Calu3 (cell line): ENCODE measurements at regions not wholly inside any gene's neighbourhood (a gene's known extent, or its start where the extent isn't known, plus 50 kb on each side); places are given as distances from the start of the nearest gene placed in this dataset.

ENCODE experiments used
- BruUV-seq: library from RNA; stranded (reverse); fragments of 400-500 nt; replicated peaks from 2 replicates; lab custom pipeline; 2021; lab: Mats Ljungman, UMichigan
- CTCF ChIA-PET: fragments of 300-600 bp; sonication (Branson Sonifier 250); formaldehyde crosslinking; loops from one replicate; lab custom pipeline; 2022; ENCODE audit warnings: antibody characterized with exemption; lab: Charles Lee
- DNase-seq: peaks from one replicate; pipeline ENCODE4 v3.0.0; 2022
- H3K27ac Mint-ChIP-seq: one replicate; pipeline ENCODE4 v1.8.0; 2022; ENCODE audit warnings: mixed read lengths; ENCODE audit not compliant: unreplicated experiment
- H3K27me3 Mint-ChIP-seq: one replicate; pipeline ENCODE4 v1.8.0; 2022; ENCODE audit warnings: mixed read lengths; ENCODE audit not compliant: unreplicated experiment
- H3K36me3 Mint-ChIP-seq: one replicate; pipeline ENCODE4 v1.8.0; 2022; ENCODE audit warnings: mild to moderate bottlenecking, moderate library complexity, mixed read lengths; ENCODE audit not compliant: insufficient read depth, unreplicated experiment
- H3K4me1 Mint-ChIP-seq: one replicate; pipeline ENCODE4 v1.8.0; 2022; ENCODE audit warnings: mild to moderate bottlenecking, low read depth, mixed read lengths; ENCODE audit not compliant: unreplicated experiment
- H3K4me3 Mint-ChIP-seq: one replicate; pipeline ENCODE4 v1.8.0; 2022; ENCODE audit warnings: mild to moderate bottlenecking, low read depth, moderate library complexity, mixed read lengths; ENCODE audit not compliant: unreplicated experiment
- H3K9me3 Mint-ChIP-seq: one replicate; pipeline ENCODE4 v1.8.0; 2022; ENCODE audit warnings: low read depth, mixed read lengths; ENCODE audit not compliant: unreplicated experiment
- intact Hi-C: fragments of 100-400 bp; cut with micrococcal nuclease; formaldehyde crosslinking; loops from one replicate; pipeline ENCODE4 v1.10.0; 2022; ENCODE audit not compliant: unreplicated experiment
- TF ChIP-seq, protein P1 (sequence below): fragments of 200-600 bp; IDR thresholded peaks from one replicate; pipeline ENCODE4 v1.8.0; 2022; ENCODE audit warnings: antibody characterized with exemption; ENCODE audit not compliant: unreplicated experiment

DNA sequence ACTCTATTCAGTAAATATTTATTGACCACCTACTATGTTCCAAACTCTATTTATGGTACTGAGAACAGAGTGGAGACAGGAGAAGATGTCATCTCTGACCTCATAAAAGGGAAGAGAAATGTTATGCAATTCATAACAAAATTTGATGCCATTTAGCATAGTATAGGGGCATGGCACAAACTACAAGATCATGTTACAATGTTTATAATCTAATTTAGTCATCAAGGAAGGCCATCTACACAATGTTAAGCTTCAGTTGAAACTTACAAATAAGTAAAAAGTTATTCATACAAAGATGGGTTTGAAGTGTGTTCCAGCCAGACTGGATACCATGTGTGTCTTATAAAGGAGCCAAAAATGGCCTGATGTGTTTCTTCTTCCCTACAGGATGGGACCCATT lies 146.8 kb upstream of the CHRM3 start:
- Mint-ChIP-seq H3K4me3 (no peak overlapping the region), H3K27ac (no peak overlapping the region), H3K36me3 (no peaks in the 10 kb centered on the region), H3K27me3 (no peaks in the 10 kb centered on the region), H3K4me1 (no peaks in the 10 kb centered on the region), H3K9me3 (no peaks in the 10 kb centered on the region)
- no TSS peak for BruUV-seq
- intact Hi-C loops, result loop anchor here (10.0 kb wide), 1 partner anchor 655 kb away; no protein-coding TSS in a partner anchor
- TF ChIP-seq, protein P1, sequence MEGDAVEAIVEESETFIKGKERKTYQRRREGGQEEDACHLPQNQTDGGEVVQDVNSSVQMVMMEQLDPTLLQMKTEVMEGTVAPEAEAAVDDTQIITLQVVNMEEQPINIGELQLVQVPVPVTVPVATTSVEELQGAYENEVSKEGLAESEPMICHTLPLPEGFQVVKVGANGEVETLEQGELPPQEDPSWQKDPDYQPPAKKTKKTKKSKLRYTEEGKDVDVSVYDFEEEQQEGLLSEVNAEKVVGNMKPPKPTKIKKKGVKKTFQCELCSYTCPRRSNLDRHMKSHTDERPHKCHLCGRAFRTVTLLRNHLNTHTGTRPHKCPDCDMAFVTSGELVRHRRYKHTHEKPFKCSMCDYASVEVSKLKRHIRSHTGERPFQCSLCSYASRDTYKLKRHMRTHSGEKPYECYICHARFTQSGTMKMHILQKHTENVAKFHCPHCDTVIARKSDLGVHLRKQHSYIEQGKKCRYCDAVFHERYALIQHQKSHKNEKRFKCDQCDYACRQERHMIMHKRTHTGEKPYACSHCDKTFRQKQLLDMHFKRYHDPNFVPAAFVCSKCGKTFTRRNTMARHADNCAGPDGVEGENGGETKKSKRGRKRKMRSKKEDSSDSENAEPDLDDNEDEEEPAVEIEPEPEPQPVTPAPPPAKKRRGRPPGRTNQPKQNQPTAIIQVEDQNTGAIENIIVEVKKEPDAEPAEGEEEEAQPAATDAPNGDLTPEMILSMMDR, result no peak
- DNase-seq, result no peak
- CTCF ChIA-PET, result interaction anchor here (0.6 kb wide), 2 partner anchors 9 to 243 kb away, joined by 3 read pairs; no protein-coding TSS in a partner anchor

DNA sequence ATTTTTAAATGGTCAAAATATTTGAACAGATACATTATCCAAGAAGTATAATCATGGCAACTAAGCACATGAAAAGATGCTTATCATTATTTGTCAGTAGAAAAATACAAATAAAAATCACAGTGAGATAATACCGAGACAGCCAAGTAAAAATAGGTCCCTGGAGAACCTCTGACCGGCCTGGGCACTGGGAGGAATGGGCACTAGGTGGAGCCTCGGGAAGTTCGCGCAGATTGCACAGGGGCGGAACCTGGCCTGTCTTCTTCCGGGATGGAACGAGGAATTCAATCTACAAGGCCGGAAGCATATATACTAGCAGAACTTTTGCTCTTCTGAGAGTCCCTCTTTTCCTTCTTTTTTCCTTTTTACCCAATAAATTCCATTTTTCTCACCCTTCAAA lies 148.5 kb upstream of the CHRM3 start:
- H3K4me1 Mint-ChIP-seq, result no peaks in the 10 kb centered on the region
- H3K27ac Mint-ChIP-seq, result no peak overlapping the region
- H3K4me3 Mint-ChIP-seq, result no peak overlapping the region
- TF ChIP-seq, protein P1, result no peak
- no peaks in the 10 kb centered on the region for H3K27me3 Mint-ChIP-seq
- intact Hi-C loops, result loop anchor here (10.0 kb wide), 1 partner anchor 657 kb away; no protein-coding TSS in a partner anchor
- no peak for DNase-seq
- H3K36me3 Mint-ChIP-seq, result no peaks in the 10 kb centered on the region
- H3K9me3 Mint-ChIP-seq, result no peaks in the 10 kb centered on the region
- CTCF ChIA-PET, result no interaction called here
- no TSS peak for BruUV-seq

DNA sequence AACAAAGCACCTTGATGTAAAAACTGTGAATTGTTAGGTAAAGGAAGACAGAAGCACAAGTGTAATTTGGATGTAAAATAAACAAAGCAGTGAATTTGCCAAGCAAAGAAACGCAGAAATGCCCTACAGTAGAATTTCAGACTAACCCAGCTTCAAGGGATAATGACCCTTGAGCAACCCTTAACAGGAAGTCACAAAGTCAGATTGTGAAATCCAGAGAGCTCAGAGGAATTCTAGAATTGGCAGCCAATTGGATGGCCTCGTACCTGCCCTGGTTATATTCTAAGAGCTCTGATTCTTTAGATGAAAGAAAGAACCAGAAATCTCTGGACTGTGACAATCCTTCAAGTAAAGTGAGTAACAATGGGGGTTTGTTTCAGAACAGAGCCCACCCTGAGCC lies 152.7 kb upstream of the CHRM3 start:
- DNase-seq, result no peak
- BruUV-seq, result no TSS peak
- H3K36me3 Mint-ChIP-seq, result no peaks in the 10 kb centered on the region

DNA sequence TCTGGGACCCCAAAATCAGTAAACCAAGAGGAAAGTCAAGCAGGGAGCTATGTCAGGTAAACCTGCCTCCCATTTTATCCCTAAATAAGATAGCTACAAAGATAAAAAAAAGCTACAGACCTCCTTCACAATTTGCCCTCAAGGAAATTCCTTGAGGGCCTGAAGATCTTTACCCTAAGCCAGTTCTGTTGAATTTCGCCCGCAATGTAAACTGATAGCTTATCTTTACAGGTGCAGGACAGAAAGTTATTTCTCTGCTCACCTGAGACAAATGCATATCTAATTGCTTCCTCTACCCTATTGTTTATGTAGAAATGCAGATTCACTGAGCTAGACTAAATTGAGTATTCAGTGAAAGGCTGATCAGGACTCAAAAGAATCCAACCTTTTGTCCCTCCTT lies 153.4 kb upstream of the CHRM3 start:
- CTCF ChIA-PET, result interaction anchor here (0.6 to 1.5 kb wide), 2 partner anchors 20 to 768 kb away, joined by 4 to 9 read pairs; no protein-coding TSS in a partner anchor
- H3K27me3 Mint-ChIP-seq, result no peaks in the 10 kb centered on the region
- H3K4me3 Mint-ChIP-seq, result no peak overlapping the region
- intact Hi-C loops, result loop anchor here (10.0 kb wide), 1 partner anchor 662 kb away; no protein-coding TSS in a partner anchor
- no peak for DNase-seq
- TF ChIP-seq, protein P1, result no peak
- no peak overlapping the region for H3K27ac Mint-ChIP-seq
- BruUV-seq, result no TSS peak
- H3K9me3 Mint-ChIP-seq, result peaks cover 5% of the 10 kb centered on the region
- H3K4me1 Mint-ChIP-seq, result peaks cover 18% of the 10 kb centered on the region
- H3K36me3 Mint-ChIP-seq, result no peaks in the 10 kb centered on the region

More for the DNA sequence above, 152.7 kb upstream of the CHRM3 start:
- no peaks in the 10 kb centered on the region for H3K27me3 Mint-ChIP-seq
- CTCF ChIA-PET, result interaction anchor here (1.5 kb wide), 1 partner anchor 20 kb away, joined by 4 read pairs; no protein-coding TSS in a partner anchor
- intact Hi-C loops, result loop anchor here (10.0 kb wide), 1 partner anchor 661 kb away; no protein-coding TSS in a partner anchor
- H3K4me3 Mint-ChIP-seq, result no peak overlapping the region
- TF ChIP-seq, protein P1, result no peak
- H3K27ac Mint-ChIP-seq, result no peak overlapping the region
- peaks cover 5% of the 10 kb centered on the region for H3K9me3 Mint-ChIP-seq
- peaks cover 11% of the 10 kb centered on the region for H3K4me1 Mint-ChIP-seq
